Activated CD8-positive, alpha-beta T cell treated with anti-CD3 and anti-CD28 coated beads for 36 hours (primary cell): ENCODE measurements at regions not wholly inside any gene's neighbourhood (a gene's known extent, or its start where the extent isn't known, plus 50 kb on each side); places are given as distances from the start of the nearest gene placed in this dataset.

Experiments used
- ATAC-seq: fragments of 200-7000 bp; cut with Tn5 transposase; one replicate; pipeline ENCODE4 v1.10.0; 2021; ENCODE audit warnings: mild to moderate bottlenecking, moderate library complexity
- CTCF ChIA-PET: fragments of 350-600 bp; sonication (Branson Sonifier 250); formaldehyde crosslinking; loops from one replicate; lab custom pipeline; 2021; ENCODE audit warnings: antibody characterized with exemption; lab: Charles Lee
- POLR2A ChIA-PET: fragments of 350-600 bp; sonication (Branson Sonifier 250); formaldehyde crosslinking; loops from one replicate; lab custom pipeline; 2021; ENCODE audit warnings: antibody characterized with exemption; lab: Charles Lee
- DNase-seq: peaks from one replicate; pipeline ENCODE4 v3.0.0-alpha.2; 2020
- H3K27ac Mint-ChIP-seq: one replicate; pipeline ENCODE4 v1.8.0; 2021; ENCODE audit warnings: mild to moderate bottlenecking, mixed read lengths
- H3K27me3 Mint-ChIP-seq: one replicate; pipeline ENCODE4 v1.8.0; 2021; ENCODE audit warnings: mixed read lengths
- H3K36me3 Mint-ChIP-seq: one replicate; pipeline ENCODE4 v1.8.0; 2021; ENCODE audit warnings: low read depth, mixed read lengths
- H3K4me1 Mint-ChIP-seq: one replicate; pipeline ENCODE4 v1.8.0; 2021; ENCODE audit warnings: low read depth, mixed read lengths
- H3K4me3 Mint-ChIP-seq: one replicate; pipeline ENCODE4 v1.8.0; 2021; ENCODE audit warnings: mild to moderate bottlenecking, moderate library complexity, mixed read lengths
- H3K9me3 Mint-ChIP-seq: one replicate; pipeline ENCODE4 v1.8.0; 2021; ENCODE audit warnings: mixed read lengths
- CTCF ChIP-seq: fragments of 200-600 bp; IDR thresholded peaks from one replicate; pipeline ENCODE4 v1.8.0; 2022; ENCODE audit warnings: antibody characterized with exemption, mild to moderate bottlenecking
- intact Hi-C: fragments of 100-400 bp; cut with micrococcal nuclease; formaldehyde crosslinking; loops from one replicate; pipeline ENCODE4 v1.10.0; 2022

- ATAC-seq, result no peak
- ChIA-PET POLR2A (no interaction called here), CTCF (no interaction called here)
- H3K9me3 Mint-ChIP-seq, result no peaks in the 10 kb centered on the region
- H3K27me3 Mint-ChIP-seq, result no peaks in the 10 kb centered on the region
- intact Hi-C loops, result no loop called here
- DNase-seq, result no peak
- H3K36me3 Mint-ChIP-seq, result no peaks in the 10 kb centered on the region
- TF ChIP-seq CTCF, result no peak
- H3K27ac Mint-ChIP-seq, result no peak overlapping the region
- H3K4me3 Mint-ChIP-seq, result no peak overlapping the region
- H3K4me1 Mint-ChIP-seq, result no peaks in the 10 kb centered on the region
Measured at GRCh38 chr18:73660931-73661856, 486.4 kb downstream of the FBXO15 start.

DNA sequence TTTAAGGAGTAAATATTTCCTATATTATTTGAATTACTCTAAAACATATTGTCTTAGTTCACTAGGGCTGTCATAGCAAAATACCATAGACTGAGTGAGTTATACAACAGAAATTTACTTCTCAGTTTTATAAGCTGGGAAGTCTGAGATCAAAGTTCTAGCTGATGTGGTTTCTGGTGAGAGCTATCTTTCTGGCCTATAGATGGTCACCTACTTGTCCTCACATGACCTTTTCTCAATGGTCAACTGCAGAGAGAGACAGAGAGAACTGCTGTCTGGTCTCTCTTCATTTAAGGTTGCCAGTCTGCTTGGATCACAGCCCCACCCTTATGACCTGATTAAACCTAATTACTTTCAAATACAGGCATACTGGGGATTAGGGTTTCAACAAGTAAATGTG is 490.9 kb downstream of the FBXO15 start:
- intact Hi-C loops, result no loop called here
- ChIA-PET POLR2A (no interaction called here), CTCF (no interaction called here)
- DNase-seq (no peak), ATAC-seq (no peak)
- H3K4me1 Mint-ChIP-seq, result no peaks in the 10 kb centered on the region
- no peak overlapping the region for H3K4me3 Mint-ChIP-seq
- H3K27ac Mint-ChIP-seq, result no peak overlapping the region
- TF ChIP-seq CTCF, result no peak
- H3K27me3 Mint-ChIP-seq, result no peaks in the 10 kb centered on the region
- no peaks in the 10 kb centered on the region for H3K9me3 Mint-ChIP-seq
- no peaks in the 10 kb centered on the region for H3K36me3 Mint-ChIP-seq

DNA sequence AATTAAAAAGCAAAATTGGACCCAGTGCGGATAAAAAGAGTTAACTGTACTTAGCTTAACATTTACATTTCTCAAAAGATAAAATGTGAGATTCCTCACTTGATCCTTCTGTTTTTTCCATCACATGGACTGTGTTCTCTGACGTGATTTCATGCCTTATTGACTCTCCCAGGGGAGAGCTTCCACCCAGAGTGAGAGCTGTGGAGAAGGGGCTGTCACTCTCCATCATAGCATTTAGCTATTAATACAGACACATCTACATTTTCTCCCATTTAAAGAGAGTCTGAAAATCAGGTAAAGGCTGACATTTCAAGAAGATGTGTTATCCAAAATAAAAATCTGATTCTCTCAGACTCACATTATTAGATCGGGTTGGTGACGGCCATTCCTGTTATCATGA is 493.8 kb downstream of the FBXO15 start:
- ChIA-PET POLR2A (no interaction called here), CTCF (no interaction called here)
- Mint-ChIP-seq H3K27ac (no peak overlapping the region), H3K9me3 (no peaks in the 10 kb centered on the region), H3K4me3 (no peak overlapping the region), H3K36me3 (no peaks in the 10 kb centered on the region), H3K27me3 (no peaks in the 10 kb centered on the region), H3K4me1 (no peaks in the 10 kb centered on the region)
- TF ChIP-seq CTCF, result no peak
- no peak for DNase-seq
- ATAC-seq, result no peak
- intact Hi-C loops, result no loop called here

DNA sequence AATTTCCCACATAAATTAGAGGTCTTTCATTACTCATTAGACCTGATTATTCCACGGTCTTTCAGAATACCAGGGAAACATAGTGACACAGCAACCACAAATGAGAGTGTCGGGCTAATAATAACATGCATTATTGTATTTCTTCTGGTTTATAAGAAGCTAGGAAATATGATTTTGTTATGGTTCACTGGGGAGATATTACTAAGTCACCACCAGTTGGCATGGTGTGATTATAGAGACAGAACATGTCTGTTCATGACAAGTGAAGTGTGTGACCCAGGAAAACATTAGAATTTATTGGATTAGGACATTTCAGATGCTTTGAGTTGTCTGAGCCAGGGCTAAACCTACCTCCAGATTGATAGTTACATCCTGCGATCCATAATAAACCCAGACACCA is 494.4 kb downstream of the FBXO15 start:
- no peak overlapping the region for H3K27ac Mint-ChIP-seq
- no peaks in the 10 kb centered on the region for H3K4me1 Mint-ChIP-seq
- POLR2A ChIA-PET, result no interaction called here
- DNase-seq (no peak), ATAC-seq (no peak)
- intact Hi-C loops, result no loop called here
- H3K9me3 Mint-ChIP-seq, result no peaks in the 10 kb centered on the region
- H3K36me3 Mint-ChIP-seq, result no peaks in the 10 kb centered on the region
- H3K4me3 Mint-ChIP-seq, result no peak overlapping the region
- TF ChIP-seq CTCF, result no peak
- H3K27me3 Mint-ChIP-seq, result no peaks in the 10 kb centered on the region
- CTCF ChIA-PET, result no interaction called here

DNA sequence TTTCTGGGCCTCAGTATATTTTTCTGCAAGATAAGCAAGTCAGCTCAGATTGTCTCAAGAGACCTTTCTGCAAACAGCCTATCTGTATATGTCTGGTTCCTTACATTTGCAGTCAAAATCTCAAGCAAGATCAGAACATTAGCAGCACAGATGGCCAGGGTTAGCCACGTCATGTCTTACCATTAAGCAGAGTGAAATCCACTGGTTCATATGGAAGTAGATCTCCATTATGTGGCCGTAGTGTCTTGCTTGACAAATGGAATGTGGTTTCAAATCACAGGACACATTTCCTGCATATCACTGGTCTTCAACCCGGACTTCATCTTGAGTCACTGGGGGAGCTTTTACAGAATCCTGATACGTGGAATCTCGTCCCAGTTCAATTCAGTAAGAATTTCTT is 500.2 kb downstream of the FBXO15 start:
- ChIA-PET POLR2A (interaction anchor here (0.9 kb wide), 1 partner anchor 146 kb away, joined by 3 read pairs; no protein-coding TSS in a partner anchor), CTCF (no interaction called here)
- TF ChIP-seq CTCF, result no peak
- H3K27me3 Mint-ChIP-seq, result no peaks in the 10 kb centered on the region
- DNase-seq (no peak), ATAC-seq (no peak)
- no peak overlapping the region for H3K27ac Mint-ChIP-seq
- intact Hi-C loops, result no loop called here
- no peaks in the 10 kb centered on the region for H3K9me3 Mint-ChIP-seq
- no peaks in the 10 kb centered on the region for H3K4me1 Mint-ChIP-seq
- H3K4me3 Mint-ChIP-seq, result no peak overlapping the region
- H3K36me3 Mint-ChIP-seq, result no peaks in the 10 kb centered on the region
